KMS-11 (cell line): ENCODE measurements at regions not wholly inside any gene's neighbourhood (a gene's known extent, or its start where the extent isn't known, plus 50 kb on each side); places are given as distances from the start of the nearest gene placed in this dataset.

Experiments used
- H2AFZ ChIP-seq: fragments of 200-600 bp; sonication (generic); 2 replicates; pipeline ENCODE4 v1.6.1; 2016; ENCODE audit warnings: antibody characterized with exemption, mixed run types, low read depth
- H3K27ac ChIP-seq: fragments of 200-600 bp; sonication (generic); 2 replicates; pipeline ENCODE4 v1.6.1; 2016; ENCODE audit warnings: mild to moderate bottlenecking, mixed run types
- H3K27me3 ChIP-seq: fragments of 200-600 bp; sonication (generic); 2 replicates; pipeline ENCODE4 v1.6.1; 2017; ENCODE audit warnings: mild to moderate bottlenecking, low read depth, mixed run types, moderate library complexity; ENCODE audit not compliant: insufficient read depth
- H3K36me3 ChIP-seq: fragments of 200-600 bp; sonication (generic); 2 replicates; pipeline ENCODE4 v1.6.1; 2017; ENCODE audit warnings: mild to moderate bottlenecking, mixed run types; ENCODE audit not compliant: insufficient read depth
- H3K4me1 ChIP-seq: fragments of 200-600 bp; sonication (generic); 2 replicates; pipeline ENCODE4 v1.6.1; 2016; ENCODE audit warnings: mild to moderate bottlenecking, low read depth, mixed run types; ENCODE audit not compliant: poor library complexity, severe bottlenecking
- H3K4me2 ChIP-seq: fragments of 200-600 bp; sonication (generic); 2 replicates; pipeline ENCODE4 v1.7.0; 2016; ENCODE audit warnings: mild to moderate bottlenecking, mixed run types
- H3K4me3 ChIP-seq: fragments of 200-600 bp; sonication (generic); IDR thresholded peaks from 2 replicates; pipeline ENCODE4 v1.6.1; 2017; ENCODE audit warnings: low read depth, low read length, mixed read lengths; ENCODE audit not compliant: insufficient read depth
- H3K79me2 ChIP-seq: fragments of 200-600 bp; sonication (generic); 2 replicates; pipeline ENCODE4 v1.6.1; 2016; ENCODE audit warnings: low read depth, mixed run types; ENCODE audit not compliant: insufficient read depth
- H3K9ac ChIP-seq: fragments of 200-600 bp; sonication (generic); 2 replicates; pipeline ENCODE4 v1.6.1; 2016; ENCODE audit warnings: mild to moderate bottlenecking, mixed run types
- H4K20me1 ChIP-seq: fragments of 200-600 bp; sonication (generic); 2 replicates; pipeline ENCODE4 v1.6.1; 2016; ENCODE audit warnings: mild to moderate bottlenecking, mixed run types; ENCODE audit not compliant: insufficient read depth
- TF ChIP-seq, protein P1 (sequence below): fragments of 200-600 bp; sonication (generic); conservative IDR thresholded peaks from 2 replicates; pipeline ENCODE4 v1.6.1; 2017; ENCODE audit warnings: low read depth, mild to moderate bottlenecking, antibody characterized with exemption, low read length, moderate library complexity, mixed read lengths

- Histone ChIP-seq H3K27me3 (no peaks in the 10 kb centered on the region), H3K4me3 (no peak overlapping the region), H3K36me3 (no peaks in the 10 kb centered on the region), H3K27ac (no peak overlapping the region), H3K4me1 (no peaks in the 10 kb centered on the region), H2AFZ (no peak overlapping the region), H3K9ac (no peak overlapping the region), H4K20me1 (no peaks in the 10 kb centered on the region), H3K79me2 (no peaks in the 10 kb centered on the region), H3K4me2 (no peak overlapping the region)
- TF ChIP-seq, protein P1, sequence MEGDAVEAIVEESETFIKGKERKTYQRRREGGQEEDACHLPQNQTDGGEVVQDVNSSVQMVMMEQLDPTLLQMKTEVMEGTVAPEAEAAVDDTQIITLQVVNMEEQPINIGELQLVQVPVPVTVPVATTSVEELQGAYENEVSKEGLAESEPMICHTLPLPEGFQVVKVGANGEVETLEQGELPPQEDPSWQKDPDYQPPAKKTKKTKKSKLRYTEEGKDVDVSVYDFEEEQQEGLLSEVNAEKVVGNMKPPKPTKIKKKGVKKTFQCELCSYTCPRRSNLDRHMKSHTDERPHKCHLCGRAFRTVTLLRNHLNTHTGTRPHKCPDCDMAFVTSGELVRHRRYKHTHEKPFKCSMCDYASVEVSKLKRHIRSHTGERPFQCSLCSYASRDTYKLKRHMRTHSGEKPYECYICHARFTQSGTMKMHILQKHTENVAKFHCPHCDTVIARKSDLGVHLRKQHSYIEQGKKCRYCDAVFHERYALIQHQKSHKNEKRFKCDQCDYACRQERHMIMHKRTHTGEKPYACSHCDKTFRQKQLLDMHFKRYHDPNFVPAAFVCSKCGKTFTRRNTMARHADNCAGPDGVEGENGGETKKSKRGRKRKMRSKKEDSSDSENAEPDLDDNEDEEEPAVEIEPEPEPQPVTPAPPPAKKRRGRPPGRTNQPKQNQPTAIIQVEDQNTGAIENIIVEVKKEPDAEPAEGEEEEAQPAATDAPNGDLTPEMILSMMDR: no peak
Measured at GRCh38 chr4:125115941-125116340, 198.8 kb upstream of the FAT4 start.

- Histone ChIP-seq H3K4me3 (no peak overlapping the region), H3K27me3 (no peaks in the 10 kb centered on the region), H3K9ac (no peak overlapping the region), H3K27ac (no peak overlapping the region), H3K4me1 (no peaks in the 10 kb centered on the region), H3K36me3 (no peaks in the 10 kb centered on the region), H4K20me1 (no peaks in the 10 kb centered on the region), H3K79me2 (no peaks in the 10 kb centered on the region), H2AFZ (no peak overlapping the region), H3K4me2 (no peak overlapping the region)
- TF ChIP-seq, protein P1: no peak
Measured at GRCh38 chr4:125115476-125115875, 199.3 kb upstream of the FAT4 start.

DNA sequence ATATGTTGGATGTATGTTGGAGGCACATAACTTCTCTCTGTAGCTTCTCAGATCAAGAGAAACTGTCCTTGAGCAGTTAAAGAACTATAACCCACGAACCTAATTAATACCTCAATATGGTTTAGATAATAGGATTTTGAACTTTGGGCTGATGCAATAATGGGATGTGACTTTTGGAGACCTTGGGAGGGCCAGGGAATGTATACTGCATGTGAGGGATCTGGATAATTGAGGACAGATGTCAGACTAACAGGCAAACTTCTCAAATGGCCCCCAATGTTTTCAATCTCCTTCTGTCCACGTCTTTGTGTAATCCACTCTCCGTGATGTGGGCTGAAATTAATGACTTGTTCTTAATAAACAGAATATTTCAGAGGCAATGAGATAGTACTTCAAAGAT is 202.2 kb upstream of the FAT4 start:
- no peak overlapping the region for H2AFZ ChIP-seq
- no peak overlapping the region for H3K4me3 ChIP-seq
- H3K36me3 ChIP-seq: no peaks in the 10 kb centered on the region
- no peak overlapping the region for H3K9ac ChIP-seq
- H4K20me1 ChIP-seq: no peaks in the 10 kb centered on the region
- H3K79me2 ChIP-seq: no peaks in the 10 kb centered on the region
- TF ChIP-seq, protein P1: no peak
- H3K27me3 ChIP-seq: no peaks in the 10 kb centered on the region
- no peak overlapping the region for H3K4me2 ChIP-seq
- H3K27ac ChIP-seq: no peak overlapping the region
- no peaks in the 10 kb centered on the region for H3K4me1 ChIP-seq

DNA sequence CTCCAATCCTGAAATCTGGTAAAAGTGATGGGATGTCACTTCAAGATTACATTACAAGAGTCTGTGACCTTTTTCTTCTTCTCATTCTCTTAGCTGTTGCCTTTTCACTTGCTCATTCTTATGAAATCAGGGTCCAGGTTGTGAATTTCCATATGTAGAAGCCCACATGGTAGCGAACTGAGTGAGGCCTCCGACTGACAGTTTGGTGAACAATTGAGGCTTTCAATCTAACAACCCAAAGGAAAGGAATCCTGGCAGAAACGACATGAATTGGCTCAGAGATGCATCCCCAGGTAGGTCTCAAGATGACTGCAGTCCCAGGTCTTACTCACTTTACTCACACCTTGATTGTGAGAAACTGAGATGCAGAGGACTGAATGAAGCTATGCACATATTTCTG is 203.4 kb upstream of the FAT4 start:
- TF ChIP-seq, protein P1: no peak
- H3K79me2 ChIP-seq: no peaks in the 10 kb centered on the region
- H3K27ac ChIP-seq: no peak overlapping the region
- no peak overlapping the region for H3K4me2 ChIP-seq
- no peaks in the 10 kb centered on the region for H3K4me1 ChIP-seq
- H3K4me3 ChIP-seq: no peak overlapping the region
- no peaks in the 10 kb centered on the region for H3K27me3 ChIP-seq
- no peak overlapping the region for H3K9ac ChIP-seq
- H3K36me3 ChIP-seq: no peaks in the 10 kb centered on the region
- no peak overlapping the region for H2AFZ ChIP-seq
- no peaks in the 10 kb centered on the region for H4K20me1 ChIP-seq
